GM12878 (cell line): ENCODE measurements at regions not wholly inside any gene's neighbourhood (a gene's known extent, or its start where the extent isn't known, plus 50 kb on each side); places are given as distances from the start of the nearest gene placed in this dataset.

Experiments
- BMI1 ChIP-seq: fragments of 450-650 bp; IDR thresholded peaks from 2 replicates; pipeline ENCODE4 v1.6.1; 2016; ENCODE audit warnings: mild to moderate bottlenecking, moderate library complexity, borderline replicate concordance
- ETV6 ChIP-seq, 2 experiments: fragments of 450-650 bp in 1 of 2; IDR thresholded peaks in 1 of 2; conservative IDR thresholded peaks in 1 of 2; 2 replicates each; pipeline ENCODE4 v1.6.1; 2014; ENCODE audit warnings: antibody characterized with exemption in 1 of 2, borderline replicate concordance in 1 of 2, low read depth in 1 of 2, mild to moderate bottlenecking in 1 of 2, moderate library complexity in 1 of 2
- FOXK2 ChIP-seq: fragments of 450-650 bp; IDR thresholded peaks from 2 replicates; pipeline ENCODE4 v1.6.1; 2017; ENCODE audit warnings: mild to moderate bottlenecking, moderate library complexity
- JUNB ChIP-seq: IDR thresholded peaks from 2 replicates; pipeline ENCODE4 v1.6.1; 2016; ENCODE audit warnings: antibody characterized with exemption, mild to moderate bottlenecking
- MYC ChIP-seq: IDR thresholded peaks from 2 replicates; pipeline ENCODE4 v1.6.1; 2011; ENCODE audit warnings: mild to moderate bottlenecking, low read length, moderate library complexity, inconsistent platforms; ENCODE audit not compliant: insufficient read depth, insufficient replicate concordance, insufficient read length, severe bottlenecking
- POLR2A ChIP-seq: IDR thresholded peaks from 2 replicates; pipeline ENCODE4 v1.6.1; 2011; ENCODE audit warnings: low read depth, mild to moderate bottlenecking, low read length
- SMAD5 ChIP-seq: IDR thresholded peaks from 2 replicates; pipeline ENCODE4 v1.6.1; 2016; ENCODE audit warnings: antibody characterized with exemption, low read depth
- SREBF2 ChIP-seq: IDR thresholded peaks from 2 replicates; pipeline ENCODE4 v1.6.1; 2012; ENCODE audit warnings: mild to moderate bottlenecking, low read length
- TCF7 ChIP-seq: IDR thresholded peaks from 2 replicates; pipeline ENCODE4 v1.6.1; 2014; ENCODE audit warnings: antibody characterized with exemption, borderline replicate concordance
- ZSCAN29 ChIP-seq: fragments of 450-650 bp; IDR thresholded peaks from 2 replicates; pipeline ENCODE4 v1.6.1; 2017; ENCODE audit warnings: mild to moderate bottlenecking, moderate library complexity
- TF ChIP-seq, protein P1 (sequence below), 3 experiments: IDR thresholded peaks in 2 of 3; conservative IDR thresholded peaks in 1 of 3; 2 replicates each; pipeline ENCODE4 v1.5.1; 2011; ENCODE audit warnings: low read depth in 3 of 3, low read length in 3 of 3, mild to moderate bottlenecking in 3 of 3, control low read depth in 2 of 3, moderate library complexity in 2 of 3, inconsistent platforms in 1 of 3, mixed read lengths in 1 of 3; ENCODE audit not compliant: control insufficient read depth in 2 of 3, insufficient read depth in 1 of 3; ENCODE audit errors: extremely low read depth in 1 of 3
- TF ChIP-seq, protein P2 (sequence below): IDR thresholded peaks from 2 replicates; pipeline ENCODE4 v1.6.1; 2011; ENCODE audit warnings: borderline replicate concordance, low read depth, mild to moderate bottlenecking, moderate library complexity, low read length; ENCODE audit not compliant: insufficient read depth, poor library complexity, severe bottlenecking
- TF ChIP-seq, protein P3 (sequence below): IDR thresholded peaks from 2 replicates; pipeline ENCODE4 v1.6.1; 2011; ENCODE audit warnings: low read depth, mild to moderate bottlenecking, low read length, moderate library complexity, borderline replicate concordance; ENCODE audit errors: extremely low read depth

DNA sequence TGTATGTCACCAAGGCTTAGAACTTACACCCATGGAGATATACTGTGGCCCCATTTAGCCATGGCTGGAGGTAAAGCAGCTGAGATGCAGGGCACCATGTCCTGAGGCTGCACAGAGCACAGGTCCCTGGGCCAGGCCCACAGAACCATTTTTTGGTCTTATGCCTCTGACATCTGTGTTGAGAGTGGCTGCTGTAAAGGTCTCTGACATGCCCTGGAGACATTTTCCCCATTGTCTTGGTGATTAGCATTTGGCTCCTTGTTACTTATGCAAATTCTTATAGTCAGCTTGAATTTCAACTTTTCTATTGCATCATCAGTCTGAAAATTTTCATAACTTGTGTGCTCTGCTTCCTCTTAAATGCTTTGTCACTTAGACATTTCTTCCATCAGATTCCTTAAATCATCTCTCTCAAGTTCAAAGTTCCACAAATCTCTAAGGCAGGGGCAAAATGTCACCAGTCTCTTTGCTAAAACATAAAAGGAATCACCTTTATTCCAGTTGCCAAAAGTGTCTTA is 701.3 kb downstream of the EPHA3 start:
- TF ChIP-seq ZSCAN29 (no peak), ETV6 (conservative IDR thresholded peaks at IDR 0.05 in 1 of 2, IDR thresholded peaks at IDR 0.05 in 1 of 2; ENCODE audit: borderline replicate concordance in 1 of 2, low read depth in 1 of 2) (no peak), SREBF2 (no peak), POLR2A (no peak), BMI1 (no peak), TCF7 (no peak), SMAD5 (no peak), JUNB (no peak), FOXK2 (no peak), MYC (no peak)
- TF ChIP-seq, protein P1, sequence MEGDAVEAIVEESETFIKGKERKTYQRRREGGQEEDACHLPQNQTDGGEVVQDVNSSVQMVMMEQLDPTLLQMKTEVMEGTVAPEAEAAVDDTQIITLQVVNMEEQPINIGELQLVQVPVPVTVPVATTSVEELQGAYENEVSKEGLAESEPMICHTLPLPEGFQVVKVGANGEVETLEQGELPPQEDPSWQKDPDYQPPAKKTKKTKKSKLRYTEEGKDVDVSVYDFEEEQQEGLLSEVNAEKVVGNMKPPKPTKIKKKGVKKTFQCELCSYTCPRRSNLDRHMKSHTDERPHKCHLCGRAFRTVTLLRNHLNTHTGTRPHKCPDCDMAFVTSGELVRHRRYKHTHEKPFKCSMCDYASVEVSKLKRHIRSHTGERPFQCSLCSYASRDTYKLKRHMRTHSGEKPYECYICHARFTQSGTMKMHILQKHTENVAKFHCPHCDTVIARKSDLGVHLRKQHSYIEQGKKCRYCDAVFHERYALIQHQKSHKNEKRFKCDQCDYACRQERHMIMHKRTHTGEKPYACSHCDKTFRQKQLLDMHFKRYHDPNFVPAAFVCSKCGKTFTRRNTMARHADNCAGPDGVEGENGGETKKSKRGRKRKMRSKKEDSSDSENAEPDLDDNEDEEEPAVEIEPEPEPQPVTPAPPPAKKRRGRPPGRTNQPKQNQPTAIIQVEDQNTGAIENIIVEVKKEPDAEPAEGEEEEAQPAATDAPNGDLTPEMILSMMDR (IDR thresholded peaks at IDR 0.05 in 2 of 3, conservative IDR thresholded peaks at IDR 0.05 in 1 of 3; ENCODE audit: control insufficient read depth in 2 of 3, extremely low read depth in 1 of 3, insufficient read depth in 1 of 3, low read depth in 3 of 3, low read length in 3 of 3): no peak
- TF ChIP-seq, protein P2, sequence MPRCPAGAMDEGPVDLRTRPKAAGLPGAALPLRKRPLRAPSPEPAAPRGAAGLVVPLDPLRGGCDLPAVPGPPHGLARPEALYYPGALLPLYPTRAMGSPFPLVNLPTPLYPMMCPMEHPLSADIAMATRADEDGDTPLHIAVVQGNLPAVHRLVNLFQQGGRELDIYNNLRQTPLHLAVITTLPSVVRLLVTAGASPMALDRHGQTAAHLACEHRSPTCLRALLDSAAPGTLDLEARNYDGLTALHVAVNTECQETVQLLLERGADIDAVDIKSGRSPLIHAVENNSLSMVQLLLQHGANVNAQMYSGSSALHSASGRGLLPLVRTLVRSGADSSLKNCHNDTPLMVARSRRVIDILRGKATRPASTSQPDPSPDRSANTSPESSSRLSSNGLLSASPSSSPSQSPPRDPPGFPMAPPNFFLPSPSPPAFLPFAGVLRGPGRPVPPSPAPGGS: no peak
- TF ChIP-seq, protein P3, sequence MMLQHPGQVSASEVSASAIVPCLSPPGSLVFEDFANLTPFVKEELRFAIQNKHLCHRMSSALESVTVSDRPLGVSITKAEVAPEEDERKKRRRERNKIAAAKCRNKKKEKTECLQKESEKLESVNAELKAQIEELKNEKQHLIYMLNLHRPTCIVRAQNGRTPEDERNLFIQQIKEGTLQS: no peak
